ENCODE measurements at regions not wholly inside any gene's neighbourhood (a gene's known extent, or its start where the extent isn't known, plus 50 kb on each side); places are given as distances from the start of the nearest gene placed in this dataset.

DNA sequence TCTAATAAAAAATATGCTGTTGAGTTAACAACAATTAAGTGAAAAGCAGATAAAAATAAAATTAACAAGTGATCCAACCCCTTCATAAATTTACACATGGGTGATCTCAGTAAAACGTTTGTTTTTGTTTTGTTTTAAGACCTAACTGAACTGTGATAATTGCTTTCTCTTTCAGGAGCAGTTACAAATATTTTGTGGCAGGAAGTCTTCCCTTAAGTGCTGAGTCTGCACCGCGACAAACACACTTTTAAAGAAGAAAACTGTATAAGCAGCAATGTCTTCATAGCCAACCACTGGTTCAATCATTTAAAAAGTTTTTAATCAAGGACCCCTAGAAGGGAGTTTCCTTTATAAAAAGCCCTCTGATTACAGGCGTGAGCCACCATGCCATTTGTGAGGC is 53.7 kb upstream of the NFKB1 start:
- H3K9me3 ChIP-seq (ENCODE audit: low read depth, low read length, poor library complexity, severe bottlenecking), result no peaks in the 10 kb centered on the region
- no peaks in the 10 kb centered on the region for H3K36me3 ChIP-seq (ENCODE audit: insufficient read depth, low read length, poor library complexity, severe bottlenecking)
- no peak for DNase-seq (ENCODE audit: low spot score)
- H3K27ac ChIP-seq (ENCODE audit: low read depth, low read length, poor library complexity, severe bottlenecking), result no peak overlapping the region
- H3K4me3 ChIP-seq (ENCODE audit: low read depth, low read length, poor library complexity, severe bottlenecking), result no peak overlapping the region
- no peak for TF ChIP-seq EZH2 (IDR thresholded peaks at IDR 0.05; ENCODE audit: borderline replicate concordance, low read depth, low read length, poor library complexity, severe bottlenecking)
- no peak for TF ChIP-seq CTCF (conservative IDR thresholded peaks at IDR 0.05; ENCODE audit: low read depth, low read length)
- intact Hi-C loops (cut with micrococcal nuclease; ENCODE audit: unreplicated experiment), result loop anchor here (5.0 kb wide), 2 partner anchors 560 to 645 kb away; no protein-coding TSS in a partner anchor
- H3K27me3 ChIP-seq (replicated peaks; ENCODE audit: insufficient read depth, low read depth, low read length, poor library complexity), result no peaks in the 10 kb centered on the region
- ChIA-PET POLR2A (ENCODE audit: low non-redundant PET) (no interaction called here), CTCF (no interaction called here)
- H3K4me1 ChIP-seq (ENCODE audit: insufficient read depth, low read length, poor library complexity, severe bottlenecking), result no peaks in the 10 kb centered on the region
- no TSS peak for BruUV-seq (replicated peaks)

DNA sequence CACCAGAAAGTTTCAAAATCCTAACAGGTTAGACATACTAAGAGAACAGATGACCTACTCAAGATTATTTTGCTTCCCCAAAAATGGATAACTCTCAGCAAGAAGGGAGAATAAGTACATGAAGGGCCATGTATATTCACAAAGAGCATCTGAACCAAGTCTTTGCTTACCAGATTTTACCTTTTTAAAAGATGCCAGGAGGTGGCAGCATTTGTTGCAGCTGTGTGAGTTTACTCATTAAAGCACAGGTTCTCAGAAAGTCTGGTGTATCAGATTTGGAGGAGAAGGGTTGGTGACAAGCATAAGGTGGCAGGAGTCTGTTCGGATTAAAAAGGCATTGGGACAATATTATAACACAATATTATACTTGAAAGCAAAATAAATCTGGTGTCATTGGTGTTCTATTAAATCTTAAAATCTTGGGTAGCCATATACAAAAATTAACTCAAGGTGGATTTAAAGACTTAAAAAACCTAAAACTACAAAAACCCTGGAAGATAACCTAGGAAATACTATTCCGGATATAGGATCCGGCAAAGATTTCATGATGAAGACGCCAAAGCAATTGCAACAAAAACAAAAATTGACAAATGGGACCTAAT is 51.3 kb upstream of the NFKB1 start:
- H3K4me3 ChIP-seq (ENCODE audit: low read depth, low read length, poor library complexity, severe bottlenecking), result no peak overlapping the region
- DNase-seq (ENCODE audit: low spot score), result peak; percentile 78

DNA sequence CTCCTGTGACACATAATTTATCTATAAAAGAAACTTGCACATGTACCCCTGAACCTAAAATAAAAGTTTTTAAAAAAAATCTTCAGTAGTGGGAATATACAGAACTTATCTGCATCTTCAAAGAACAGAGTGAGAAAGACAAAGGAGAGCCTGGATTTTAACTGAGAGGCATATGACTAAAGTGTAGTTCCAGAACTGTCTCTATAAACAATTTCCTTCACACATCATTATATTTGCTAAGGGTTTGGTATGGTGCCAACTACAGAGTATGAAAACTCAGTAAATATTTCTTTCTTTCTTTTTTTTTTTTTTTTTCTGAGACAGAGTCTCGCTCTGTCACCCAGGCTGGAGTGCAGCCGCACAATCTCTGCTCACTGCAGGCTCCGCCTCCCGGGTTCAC is 49.9 kb upstream of the NFKB1 start:
- intact Hi-C loops (cut with micrococcal nuclease; ENCODE audit: unreplicated experiment), result loop anchor here (2.0 kb wide), 1 partner anchor 162 kb away; no protein-coding TSS in a partner anchor
- BruUV-seq (replicated peaks), result no TSS peak
- no peaks in the 10 kb centered on the region for H3K9me3 ChIP-seq (ENCODE audit: low read depth, low read length, poor library complexity, severe bottlenecking)
- no peaks in the 10 kb centered on the region for H3K27me3 ChIP-seq (replicated peaks; ENCODE audit: insufficient read depth, low read depth, low read length, poor library complexity)
- H3K27ac ChIP-seq (ENCODE audit: low read depth, low read length, poor library complexity, severe bottlenecking), result no peak overlapping the region
- no peak overlapping the region for H3K4me3 ChIP-seq (ENCODE audit: low read depth, low read length, poor library complexity, severe bottlenecking)
- H3K36me3 ChIP-seq (ENCODE audit: insufficient read depth, low read length, poor library complexity, severe bottlenecking), result no peaks in the 10 kb centered on the region
- H3K4me1 ChIP-seq (ENCODE audit: insufficient read depth, low read length, poor library complexity, severe bottlenecking), result no peaks in the 10 kb centered on the region
- TF ChIP-seq CTCF (conservative IDR thresholded peaks at IDR 0.05; ENCODE audit: low read depth, low read length), result no peak
- no peak for TF ChIP-seq EZH2 (IDR thresholded peaks at IDR 0.05; ENCODE audit: borderline replicate concordance, low read depth, low read length, poor library complexity, severe bottlenecking)
- DNase-seq (ENCODE audit: low spot score), result no peak
- POLR2A ChIA-PET (ENCODE audit: low non-redundant PET), result no interaction called here
- CTCF ChIA-PET, result no interaction called here

More for the DNA sequence above, 51.3 kb upstream of the NFKB1 start:
- H3K9me3 ChIP-seq (ENCODE audit: low read depth, low read length, poor library complexity, severe bottlenecking), result no peaks in the 10 kb centered on the region
- H3K4me1 ChIP-seq (ENCODE audit: insufficient read depth, low read length, poor library complexity, severe bottlenecking), result no peaks in the 10 kb centered on the region
- intact Hi-C loops (cut with micrococcal nuclease; ENCODE audit: unreplicated experiment), result loop anchor here (2.0 to 5.0 kb wide), 3 partner anchors 163 to 642 kb away; no protein-coding TSS in a partner anchor
- H3K36me3 ChIP-seq (ENCODE audit: insufficient read depth, low read length, poor library complexity, severe bottlenecking), result no peaks in the 10 kb centered on the region
- H3K27ac ChIP-seq (ENCODE audit: low read depth, low read length, poor library complexity, severe bottlenecking), result no peak overlapping the region
- no TSS peak for BruUV-seq (replicated peaks)
- CTCF ChIA-PET, result interaction anchor here (1.0 kb wide), 1 partner anchor 174 kb away, joined by 4 read pairs; no protein-coding TSS in a partner anchor
- no peaks in the 10 kb centered on the region for H3K27me3 ChIP-seq (replicated peaks; ENCODE audit: insufficient read depth, low read depth, low read length, poor library complexity)
- TF ChIP-seq EZH2 (IDR thresholded peaks at IDR 0.05; ENCODE audit: borderline replicate concordance, low read depth, low read length, poor library complexity, severe bottlenecking) (no peak), CTCF (conservative IDR thresholded peaks at IDR 0.05; ENCODE audit: low read depth, low read length) (peak; percentile 74)
- POLR2A ChIA-PET (ENCODE audit: low non-redundant PET), result no interaction called here
